ENCODE measurements at regions not wholly inside any gene's neighbourhood (a gene's known extent, or its start where the extent isn't known, plus 50 kb on each side); places are given as distances from the start of the nearest gene placed in this dataset.

DNA sequence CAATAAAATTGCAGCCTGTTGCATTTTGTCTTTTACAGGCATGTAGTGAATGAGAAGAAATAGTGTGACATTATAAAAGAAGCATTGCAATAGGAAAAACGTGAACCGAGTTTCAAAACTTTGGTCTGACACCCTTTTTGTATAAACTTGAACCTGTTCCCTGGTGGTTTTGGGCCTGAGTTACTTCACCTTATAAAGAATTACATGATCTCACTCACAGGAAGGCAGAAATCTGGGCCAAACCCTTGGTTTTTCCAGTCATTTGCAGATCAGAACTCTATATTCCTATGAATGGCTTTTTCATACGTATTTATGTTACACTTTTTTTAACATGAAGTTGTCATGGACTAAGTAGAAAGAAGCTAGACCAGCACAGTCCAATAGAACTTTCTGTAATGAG, 138.5 kb upstream of the FLRT2 start:
- no peak for DNase-seq
- ChIA-PET CTCF (no interaction called here), POLR2A (no interaction called here)
- Histone ChIP-seq H3K4me3 (ENCODE audit: low read depth, low read length) (no peak overlapping the region), H3K36me3 (ENCODE audit: control insufficient read depth, insufficient read depth, low read length) (no peaks in the 10 kb centered on the region), H3K4me1 (no peaks in the 10 kb centered on the region), H3K27me3 (replicated peaks; ENCODE audit: control insufficient read depth, insufficient read depth, low read length) (no peaks in the 10 kb centered on the region), H3K9me3 (no peaks in the 10 kb centered on the region)
- Mint-ChIP-seq H3K4me1 (ENCODE audit: low read depth, unreplicated experiment) (no peaks in the 10 kb centered on the region), H3K27me3 (ENCODE audit: insufficient read depth, unreplicated experiment) (no peaks in the 10 kb centered on the region), H3K27ac (ENCODE audit: unreplicated experiment) (no peak overlapping the region), H3K36me3 (ENCODE audit: insufficient read depth, unreplicated experiment) (no peaks in the 10 kb centered on the region), H3K4me3 (ENCODE audit: unreplicated experiment) (no peak overlapping the region), H3K9me3 (ENCODE audit: unreplicated experiment) (no peaks in the 10 kb centered on the region)
- TF ChIP-seq, protein P1, sequence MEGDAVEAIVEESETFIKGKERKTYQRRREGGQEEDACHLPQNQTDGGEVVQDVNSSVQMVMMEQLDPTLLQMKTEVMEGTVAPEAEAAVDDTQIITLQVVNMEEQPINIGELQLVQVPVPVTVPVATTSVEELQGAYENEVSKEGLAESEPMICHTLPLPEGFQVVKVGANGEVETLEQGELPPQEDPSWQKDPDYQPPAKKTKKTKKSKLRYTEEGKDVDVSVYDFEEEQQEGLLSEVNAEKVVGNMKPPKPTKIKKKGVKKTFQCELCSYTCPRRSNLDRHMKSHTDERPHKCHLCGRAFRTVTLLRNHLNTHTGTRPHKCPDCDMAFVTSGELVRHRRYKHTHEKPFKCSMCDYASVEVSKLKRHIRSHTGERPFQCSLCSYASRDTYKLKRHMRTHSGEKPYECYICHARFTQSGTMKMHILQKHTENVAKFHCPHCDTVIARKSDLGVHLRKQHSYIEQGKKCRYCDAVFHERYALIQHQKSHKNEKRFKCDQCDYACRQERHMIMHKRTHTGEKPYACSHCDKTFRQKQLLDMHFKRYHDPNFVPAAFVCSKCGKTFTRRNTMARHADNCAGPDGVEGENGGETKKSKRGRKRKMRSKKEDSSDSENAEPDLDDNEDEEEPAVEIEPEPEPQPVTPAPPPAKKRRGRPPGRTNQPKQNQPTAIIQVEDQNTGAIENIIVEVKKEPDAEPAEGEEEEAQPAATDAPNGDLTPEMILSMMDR (IDR thresholded peaks at IDR 0.05; ENCODE audit: insufficient read depth in 1 of 2, low read depth in 1 of 2, low read length in 1 of 2, severe bottlenecking in 1 of 2, unreplicated experiment in 1 of 2) = no peak
- intact Hi-C loops (cut with micrococcal nuclease; ENCODE audit: unreplicated experiment) = no loop called here
- no TSS peak for BruUV-seq (replicated peaks)

DNA sequence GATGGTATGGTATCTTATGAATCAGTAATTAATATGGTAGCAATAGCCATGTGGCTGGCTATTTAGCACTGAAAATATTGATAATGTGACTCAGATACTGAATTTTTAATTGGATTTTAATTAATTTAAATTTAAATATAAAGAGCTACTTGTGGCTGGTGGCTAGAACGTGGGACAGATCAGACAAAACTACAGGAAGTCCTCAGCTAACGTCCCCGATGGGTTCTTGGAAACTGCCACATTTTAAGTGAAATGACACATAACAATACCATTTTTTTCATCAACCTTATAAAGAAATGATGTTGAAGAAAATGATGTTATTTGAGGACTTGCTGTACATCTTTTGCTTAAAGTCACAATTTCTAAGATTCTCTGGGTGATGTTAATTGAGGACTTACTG, 138.1 kb upstream of the FLRT2 start:
- H3K27me3 ChIP-seq (replicated peaks; ENCODE audit: control insufficient read depth, insufficient read depth, low read length) = no peaks in the 10 kb centered on the region
- intact Hi-C loops (cut with micrococcal nuclease; ENCODE audit: unreplicated experiment) = no loop called here
- no TSS peak for BruUV-seq (replicated peaks)

DNA sequence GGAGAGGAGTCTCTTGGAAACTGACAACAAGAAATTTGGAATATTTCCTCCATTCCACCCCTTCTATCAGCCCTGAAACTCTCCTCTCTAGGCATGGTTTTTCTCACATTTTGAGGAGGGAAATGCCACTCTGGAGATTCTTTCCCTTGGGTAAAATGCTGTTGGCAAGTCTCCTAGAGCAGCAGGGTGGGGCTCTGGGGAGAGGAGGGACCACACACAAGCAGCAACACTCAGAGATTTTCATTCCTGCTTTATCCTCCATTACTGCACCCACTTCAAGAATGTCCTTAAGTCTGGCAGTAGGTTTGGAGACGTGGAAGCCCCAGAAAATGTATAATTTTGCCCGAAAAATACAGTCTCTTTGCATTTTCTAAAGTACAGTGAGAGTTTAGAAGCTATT, 130.8 kb upstream of the FLRT2 start:
- CTCF ChIA-PET = no interaction called here
- H3K4me3 ChIP-seq (ENCODE audit: low read depth, low read length) = no peak overlapping the region
- TF ChIP-seq, protein P1 (IDR thresholded peaks at IDR 0.05; ENCODE audit: insufficient read depth in 1 of 2, low read depth in 1 of 2, low read length in 1 of 2, severe bottlenecking in 1 of 2, unreplicated experiment in 1 of 2) = no peak
- no peaks in the 10 kb centered on the region for H3K27me3 ChIP-seq (replicated peaks; ENCODE audit: control insufficient read depth, insufficient read depth, low read length)
- no peaks in the 10 kb centered on the region for H3K36me3 Mint-ChIP-seq (ENCODE audit: insufficient read depth, unreplicated experiment)
- no peaks in the 10 kb centered on the region for H3K36me3 ChIP-seq (ENCODE audit: control insufficient read depth, insufficient read depth, low read length)
- H3K4me1 Mint-ChIP-seq (ENCODE audit: low read depth, unreplicated experiment) = no peaks in the 10 kb centered on the region
- intact Hi-C loops (cut with micrococcal nuclease; ENCODE audit: unreplicated experiment) = no loop called here
- no peak for DNase-seq
- no peak overlapping the region for H3K27ac Mint-ChIP-seq (ENCODE audit: unreplicated experiment)
- H3K9me3 Mint-ChIP-seq (ENCODE audit: unreplicated experiment) = peaks cover 10% of the 10 kb centered on the region
- H3K9me3 ChIP-seq = no peaks in the 10 kb centered on the region
- H3K27me3 Mint-ChIP-seq (ENCODE audit: insufficient read depth, unreplicated experiment) = no peaks in the 10 kb centered on the region
- H3K4me1 ChIP-seq = no peaks in the 10 kb centered on the region
- POLR2A ChIA-PET = no interaction called here
- H3K4me3 Mint-ChIP-seq (ENCODE audit: unreplicated experiment) = no peak overlapping the region
- no TSS peak for BruUV-seq (replicated peaks)

More for the DNA sequence above, 138.1 kb upstream of the FLRT2 start:
- H3K9me3 ChIP-seq = no peaks in the 10 kb centered on the region
- Mint-ChIP-seq H3K9me3 (ENCODE audit: unreplicated experiment) (no peaks in the 10 kb centered on the region), H3K4me1 (ENCODE audit: low read depth, unreplicated experiment) (no peaks in the 10 kb centered on the region), H3K36me3 (ENCODE audit: insufficient read depth, unreplicated experiment) (no peaks in the 10 kb centered on the region), H3K27me3 (ENCODE audit: insufficient read depth, unreplicated experiment) (no peaks in the 10 kb centered on the region), H3K27ac (ENCODE audit: unreplicated experiment) (no peak overlapping the region), H3K4me3 (ENCODE audit: unreplicated experiment) (no peak overlapping the region)
- H3K4me1 ChIP-seq = no peaks in the 10 kb centered on the region
- no peak for DNase-seq
- ChIA-PET POLR2A (no interaction called here), CTCF (no interaction called here)
- H3K4me3 ChIP-seq (ENCODE audit: low read depth, low read length) = no peak overlapping the region
- TF ChIP-seq, protein P1 (IDR thresholded peaks at IDR 0.05; ENCODE audit: insufficient read depth in 1 of 2, low read depth in 1 of 2, low read length in 1 of 2, severe bottlenecking in 1 of 2, unreplicated experiment in 1 of 2) = no peak
- H3K36me3 ChIP-seq (ENCODE audit: control insufficient read depth, insufficient read depth, low read length) = no peaks in the 10 kb centered on the region

Data from Caco-2 (cell line).